Cardiac fibroblast (primary cell): ENCODE measurements at regions not wholly inside any gene's neighbourhood (a gene's known extent, or its start where the extent isn't known, plus 50 kb on each side); places are given as distances from the start of the nearest gene placed in this dataset.

Experiments
- DNase-seq, 2 donors: peaks; one replicate each; pipeline versions ENCODE4 v3.0.0 to v3.0.0-alpha.2; 2010; ENCODE audit warnings: low read depth in 2 of 2
- H3K4me3 ChIP-seq, 2 donors: replicated peaks in 1 of 2; 1 replicate in 1 of 2; 2 replicates in 1 of 2; pipeline ENCODE4 v1.5.1; 2011; ENCODE audit warnings: low read depth in 2 of 2, low read length in 2 of 2, mild to moderate bottlenecking in 2 of 2, moderate library complexity in 1 of 2
- TF ChIP-seq, protein P1 (sequence below): IDR thresholded peaks from one replicate; pipeline ENCODE4 v1.5.1; 2011; ENCODE audit warnings: low read depth, mild to moderate bottlenecking, low read length, inconsistent platforms

DNA sequence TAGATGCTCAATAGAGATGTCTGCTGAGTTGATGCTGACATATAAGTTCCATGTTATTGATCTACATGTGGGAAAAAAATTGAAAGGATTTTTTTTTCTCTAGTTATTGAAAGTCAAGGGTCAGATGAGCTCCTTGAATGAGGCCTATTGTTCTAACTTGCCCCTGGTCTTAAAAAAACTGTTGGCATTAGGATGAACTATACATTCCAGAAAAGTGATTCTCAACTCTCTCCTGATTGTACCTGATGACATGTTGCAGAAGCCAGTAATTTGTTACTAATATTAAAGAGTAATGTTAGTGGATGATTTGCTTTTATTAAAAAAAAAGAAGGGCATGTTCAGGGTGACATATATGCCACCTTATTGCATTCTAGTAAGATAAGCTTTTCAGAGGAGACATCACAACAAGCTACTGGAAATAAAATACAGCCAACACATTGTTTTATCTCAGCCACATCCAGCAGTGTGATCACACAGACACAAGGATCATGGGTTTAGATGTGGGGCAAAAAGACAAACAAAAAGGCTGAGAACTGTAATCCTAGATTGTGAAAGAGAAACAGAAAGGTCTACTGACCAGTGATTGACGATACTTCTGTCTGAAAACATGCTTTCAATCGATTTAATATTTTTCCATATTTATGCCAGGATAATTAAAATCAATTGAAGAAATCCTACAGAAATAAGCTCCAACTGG, 1314.1 kb upstream of the C9orf72 start:
- DNase-seq: no peak
- TF ChIP-seq, protein P1, sequence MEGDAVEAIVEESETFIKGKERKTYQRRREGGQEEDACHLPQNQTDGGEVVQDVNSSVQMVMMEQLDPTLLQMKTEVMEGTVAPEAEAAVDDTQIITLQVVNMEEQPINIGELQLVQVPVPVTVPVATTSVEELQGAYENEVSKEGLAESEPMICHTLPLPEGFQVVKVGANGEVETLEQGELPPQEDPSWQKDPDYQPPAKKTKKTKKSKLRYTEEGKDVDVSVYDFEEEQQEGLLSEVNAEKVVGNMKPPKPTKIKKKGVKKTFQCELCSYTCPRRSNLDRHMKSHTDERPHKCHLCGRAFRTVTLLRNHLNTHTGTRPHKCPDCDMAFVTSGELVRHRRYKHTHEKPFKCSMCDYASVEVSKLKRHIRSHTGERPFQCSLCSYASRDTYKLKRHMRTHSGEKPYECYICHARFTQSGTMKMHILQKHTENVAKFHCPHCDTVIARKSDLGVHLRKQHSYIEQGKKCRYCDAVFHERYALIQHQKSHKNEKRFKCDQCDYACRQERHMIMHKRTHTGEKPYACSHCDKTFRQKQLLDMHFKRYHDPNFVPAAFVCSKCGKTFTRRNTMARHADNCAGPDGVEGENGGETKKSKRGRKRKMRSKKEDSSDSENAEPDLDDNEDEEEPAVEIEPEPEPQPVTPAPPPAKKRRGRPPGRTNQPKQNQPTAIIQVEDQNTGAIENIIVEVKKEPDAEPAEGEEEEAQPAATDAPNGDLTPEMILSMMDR: no peak
- no peak overlapping the region for H3K4me3 ChIP-seq

DNA sequence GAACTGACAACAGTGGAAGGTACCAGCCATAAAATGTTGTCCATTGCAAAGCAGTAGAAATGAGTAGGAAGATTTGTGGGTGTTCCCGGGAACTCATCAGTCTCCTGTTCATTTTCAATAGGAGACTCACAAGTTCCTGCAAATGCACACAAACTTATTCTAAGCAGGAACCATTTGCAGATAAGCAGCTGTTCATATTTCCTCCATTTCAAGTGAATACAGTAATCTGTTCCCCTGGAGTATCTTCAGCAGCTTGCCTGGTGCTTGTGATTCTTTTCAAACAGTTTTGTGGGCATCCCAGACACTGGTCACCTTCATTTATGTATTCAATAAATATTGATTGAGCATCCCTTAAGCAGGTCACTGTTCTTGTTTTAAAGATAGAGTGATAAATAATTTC, 1315.5 kb upstream of the C9orf72 start:
- H3K4me3 ChIP-seq: no peak overlapping the region
- TF ChIP-seq, protein P1: no peak
- DNase-seq: no peak

DNA sequence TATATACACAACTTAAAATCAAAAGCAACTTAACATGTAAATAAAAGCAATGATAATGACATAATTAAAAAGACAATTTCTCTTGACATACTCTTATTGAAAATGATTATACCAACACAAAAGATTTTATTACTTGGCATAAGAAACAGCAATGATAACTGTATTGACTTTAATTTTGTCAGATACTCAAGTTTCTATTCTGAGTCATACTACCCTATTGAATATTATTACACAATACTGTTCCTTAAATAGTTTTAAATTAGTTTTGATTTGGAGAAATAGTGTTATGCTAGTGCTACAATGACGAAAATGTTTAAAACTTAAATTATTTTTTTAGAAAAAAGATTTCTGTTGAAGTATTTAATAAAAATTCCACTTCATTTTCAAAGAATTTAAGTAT, 1319.3 kb upstream of the C9orf72 start:
- TF ChIP-seq, protein P1: no peak
- H3K4me3 ChIP-seq: no peak overlapping the region
- no peak for DNase-seq

DNA sequence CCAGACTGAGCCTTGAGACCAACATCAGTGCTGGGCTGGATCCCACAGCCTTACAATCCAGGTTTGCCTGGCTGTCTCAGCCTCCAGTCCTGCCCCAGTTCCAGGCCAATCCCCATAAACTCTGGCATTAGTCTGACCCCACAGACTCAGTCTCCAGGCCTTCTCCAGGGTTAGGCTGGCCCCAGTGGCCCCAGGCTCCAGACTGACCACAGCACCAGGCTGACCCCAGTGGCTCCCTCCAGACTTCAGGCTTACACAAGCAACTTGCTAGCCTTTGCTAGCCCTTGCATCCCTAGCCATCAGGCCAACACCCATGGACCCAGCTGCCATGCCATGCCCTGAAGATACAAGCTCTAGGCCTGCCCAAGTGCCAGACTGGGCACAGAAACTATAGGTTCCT, 1326.0 kb upstream of the C9orf72 start:
- no peak for DNase-seq
- TF ChIP-seq, protein P1: no peak
- no peak overlapping the region for H3K4me3 ChIP-seq

DNA sequence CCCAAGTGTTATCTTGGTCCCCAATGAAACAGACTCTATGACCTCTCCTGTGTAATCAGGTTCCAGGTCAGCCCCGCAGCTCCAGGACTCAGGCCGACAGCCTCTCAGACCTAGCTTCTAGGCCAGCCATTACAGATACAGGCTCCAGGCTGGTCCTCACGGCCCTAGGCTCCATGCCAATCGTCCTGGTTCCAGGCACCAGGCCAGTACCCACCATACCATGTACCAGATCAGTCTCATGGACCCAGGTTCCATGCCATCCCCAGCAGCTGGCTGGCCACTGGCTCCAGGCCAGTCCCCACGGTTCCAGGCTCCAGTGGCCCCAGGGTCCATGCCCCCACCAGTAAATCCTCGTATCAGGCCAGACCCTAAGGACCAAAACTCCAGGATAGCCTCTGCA, 1326.6 kb upstream of the C9orf72 start:
- TF ChIP-seq, protein P1: no peak
- no peak for DNase-seq
- H3K4me3 ChIP-seq: no peak overlapping the region

DNA sequence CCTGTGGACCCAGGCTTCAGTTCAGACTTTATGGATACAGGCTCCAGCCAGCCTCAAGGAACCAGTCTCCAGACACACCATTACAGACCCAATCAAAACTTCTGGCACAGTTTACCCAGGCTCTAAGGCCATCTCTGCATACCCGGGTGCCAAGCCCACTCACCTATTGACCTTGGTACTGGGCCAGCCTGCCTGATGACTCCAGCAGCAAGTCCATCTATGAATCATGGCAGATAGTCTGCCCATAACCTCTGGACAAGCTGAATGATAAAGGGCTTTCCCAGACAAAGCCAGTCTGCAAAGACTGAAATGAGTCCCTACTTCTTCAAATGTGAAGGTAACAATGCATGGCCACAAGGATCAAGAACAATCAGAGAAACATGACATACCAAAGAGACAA, 1327.1 kb upstream of the C9orf72 start:
- no peak for DNase-seq
- no peak overlapping the region for H3K4me3 ChIP-seq
- TF ChIP-seq, protein P1: no peak

DNA sequence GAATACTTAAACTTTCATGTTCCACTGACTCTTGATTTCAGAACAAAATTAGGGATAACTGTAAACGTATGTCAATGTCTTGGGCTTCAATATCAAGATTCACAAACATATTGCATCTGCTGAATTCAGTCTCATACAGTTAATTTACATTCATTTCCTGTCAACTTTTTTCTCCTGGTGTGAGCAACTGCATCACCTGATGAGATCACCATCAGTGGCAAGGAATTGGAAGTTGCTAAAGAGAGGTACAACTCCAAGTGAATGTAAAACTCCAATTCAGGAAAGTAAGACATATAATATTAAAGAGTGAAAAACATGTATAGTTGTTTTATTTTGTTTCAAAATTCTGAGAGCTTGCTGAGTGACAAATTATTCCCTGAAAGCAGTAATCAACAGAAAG, 1336.2 kb upstream of the C9orf72 start:
- no peak for DNase-seq
- H3K4me3 ChIP-seq: no peak overlapping the region
- TF ChIP-seq, protein P1: no peak
